CMK (cell line): ENCODE measurements at regions not wholly inside any gene's neighbourhood (a gene's known extent, or its start where the extent isn't known, plus 50 kb on each side); places are given as distances from the start of the nearest gene placed in this dataset.

ENCODE experiments used
- DNase-seq: peaks from one replicate; pipeline ENCODE4 v3.0.0-alpha.2; 2010; ENCODE audit warnings: low read depth

GRCh38 chr3:137061186-137061585 lies 103.4 kb downstream of the IL20RB start:
- no peak for DNase-seq

GRCh38 chr3:137062250-137062649 lies 104.5 kb downstream of the IL20RB start:
- DNase-seq: no peak

- no peak for DNase-seq
These were observed 107.6 kb downstream of the IL20RB start for GRCh38 chr3:137065381-137065780.

- no peak for DNase-seq
These were observed 108.3 kb downstream of the IL20RB start for GRCh38 chr3:137066092-137066491.

- DNase-seq: no peak
These were observed 113.3 kb downstream of the IL20RB start for GRCh38 chr3:137071104-137071503.

- DNase-seq: no peak
These were observed 117.2 kb downstream of the IL20RB start for GRCh38 chr3:137075020-137075419.

- no peak for DNase-seq
These were observed 120.3 kb downstream of the IL20RB start for GRCh38 chr3:137078040-137078439.

- DNase-seq: no peak
These were observed 121.8 kb downstream of the IL20RB start for GRCh38 chr3:137079571-137079970.

- DNase-seq: no peak
These were observed 123.9 kb downstream of the IL20RB start for GRCh38 chr3:137081711-137082110.

GRCh38 chr3:137082763-137083162 lies 125.0 kb downstream of the IL20RB start:
- DNase-seq: no peak

GRCh38 chr3:137083332-137083731 lies 125.5 kb downstream of the IL20RB start:
- no peak for DNase-seq

GRCh38 chr3:137084586-137084985 lies 126.8 kb downstream of the IL20RB start:
- no peak for DNase-seq

GRCh38 chr3:137097386-137097785 lies 139.6 kb downstream of the IL20RB start:
- DNase-seq: no peak

GRCh38 chr3:137097852-137098251 lies 140.1 kb downstream of the IL20RB start:
- no peak for DNase-seq

- no peak for DNase-seq
These were observed 141.8 kb downstream of the IL20RB start for GRCh38 chr3:137099364-137100219.

GRCh38 chr3:137100326-137100725 lies 142.5 kb downstream of the IL20RB start:
- no peak for DNase-seq

- no peak for DNase-seq
These were observed 146.0 kb downstream of the IL20RB start for GRCh38 chr3:137103739-137104138.

- peak; percentile 14 for DNase-seq
These were observed 147.6 kb downstream of the IL20RB start for GRCh38 chr3:137105277-137105977.

- no peak for DNase-seq
These were observed 148.9 kb downstream of the IL20RB start for GRCh38 chr3:137106612-137107240.

- no peak for DNase-seq
These were observed 151.1 kb downstream of the IL20RB start for GRCh38 chr3:137108699-137109440.

- DNase-seq: no peak
These were observed 152.7 kb downstream of the IL20RB start for GRCh38 chr3:137110392-137110996.

- no peak for DNase-seq
These were observed 153.7 kb downstream of the IL20RB start for GRCh38 chr3:137111497-137111896.
